Activated CD4-positive, alpha-beta T cell treated with anti-CD3 and anti-CD28 coated beads, Interleukin-10, Interleukin-2, amounts not matched to agents 100 ng/mL and 50 ng/mL, durations not matched to agents 16 hours and 8 hours (primary cell): ENCODE measurements at regions not wholly inside any gene's neighbourhood (a gene's known extent, or its start where the extent isn't known, plus 50 kb on each side); places are given as distances from the start of the nearest gene placed in this dataset.

Experiments used
- DNase-seq: peaks from one replicate; pipeline ENCODE4 v3.0.0-alpha.2; 2020

DNA sequence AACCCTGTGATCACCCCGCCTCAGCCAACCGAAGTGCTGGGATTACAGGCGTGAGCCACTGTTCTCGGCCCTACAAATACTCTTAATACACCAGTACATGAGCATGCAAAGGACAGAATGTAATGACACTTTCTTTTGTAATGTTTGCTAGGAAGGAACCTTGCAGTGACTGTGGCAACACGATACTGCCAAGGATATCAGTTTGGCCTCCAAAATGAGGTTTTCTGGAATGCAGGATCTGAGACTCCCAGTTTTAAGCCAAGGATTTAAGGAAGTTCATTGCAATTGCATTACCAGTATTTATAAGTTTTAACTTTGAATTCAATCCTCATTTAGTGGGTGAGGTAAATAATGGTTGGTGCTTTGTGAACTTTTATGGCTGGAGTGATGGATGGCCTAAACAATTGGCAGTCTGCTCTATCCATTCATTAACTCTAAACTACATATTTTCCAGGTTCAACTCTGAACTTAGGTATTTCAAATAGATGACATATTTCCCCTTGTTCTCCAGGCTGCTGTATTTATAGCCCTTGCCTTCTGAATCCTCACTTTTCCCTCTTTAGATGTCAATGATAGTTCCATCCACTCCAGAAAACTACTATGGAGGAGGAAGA, 330.3 kb downstream of the C11orf87 start:
- DNase-seq, result no peak

DNA sequence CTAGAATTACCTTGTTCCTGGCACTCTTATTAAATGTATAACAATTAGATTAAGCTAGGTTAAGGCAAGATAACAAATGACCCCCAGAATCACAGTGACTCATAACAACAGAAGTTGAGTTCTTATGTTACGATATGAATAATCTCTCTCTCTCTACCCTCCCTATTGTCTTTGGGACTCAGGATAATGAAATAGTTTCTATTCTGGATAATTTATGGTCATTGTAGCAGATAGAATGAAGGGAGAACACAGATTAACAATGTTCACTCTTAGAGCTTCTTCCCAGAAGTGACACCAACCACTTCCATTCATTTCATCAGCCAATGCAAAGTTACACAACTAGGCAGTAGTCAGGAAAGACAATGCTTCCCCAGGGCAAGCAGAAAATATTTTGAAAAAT, 334.5 kb downstream of the C11orf87 start:
- no peak for DNase-seq

DNA sequence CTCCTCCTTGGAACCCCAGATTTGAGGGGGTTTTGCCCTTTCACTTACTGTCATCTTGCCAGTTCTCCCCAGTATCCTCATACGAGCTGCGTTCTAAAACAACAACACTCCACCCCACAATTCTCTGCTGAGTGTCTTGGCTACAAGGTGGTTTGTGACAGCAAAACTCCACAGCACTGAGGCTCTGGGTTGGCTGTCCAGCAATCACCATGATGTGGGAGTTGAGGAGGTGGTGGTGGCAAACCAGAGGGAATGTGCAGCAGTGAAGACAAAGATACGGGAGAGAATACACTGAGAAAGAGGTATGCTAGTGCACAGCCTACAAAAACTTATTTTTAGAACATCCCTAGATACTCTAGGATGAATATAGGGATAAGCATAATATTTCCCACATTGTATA, 335.0 kb downstream of the C11orf87 start:
- no peak for DNase-seq

DNA sequence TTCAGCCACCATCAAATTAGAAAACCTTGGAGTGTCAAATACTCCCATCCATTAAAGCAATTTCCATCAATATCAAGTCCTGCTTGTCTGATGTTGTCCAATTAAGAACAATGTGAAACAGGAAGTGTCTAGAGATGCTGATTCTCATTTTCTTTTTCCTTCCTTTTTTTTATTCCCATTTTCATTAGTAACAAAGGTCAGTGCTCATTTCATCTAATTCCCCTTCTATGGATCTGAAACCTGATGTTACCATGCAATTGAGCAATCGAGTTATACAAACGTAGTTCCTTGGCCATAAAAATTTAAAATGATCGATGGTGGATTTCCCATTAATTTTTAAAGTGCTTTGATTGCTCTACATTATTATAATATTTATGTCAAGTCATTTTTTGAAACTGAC, 330.6 kb upstream of the ZC3H12C start:
- no peak for DNase-seq

DNA sequence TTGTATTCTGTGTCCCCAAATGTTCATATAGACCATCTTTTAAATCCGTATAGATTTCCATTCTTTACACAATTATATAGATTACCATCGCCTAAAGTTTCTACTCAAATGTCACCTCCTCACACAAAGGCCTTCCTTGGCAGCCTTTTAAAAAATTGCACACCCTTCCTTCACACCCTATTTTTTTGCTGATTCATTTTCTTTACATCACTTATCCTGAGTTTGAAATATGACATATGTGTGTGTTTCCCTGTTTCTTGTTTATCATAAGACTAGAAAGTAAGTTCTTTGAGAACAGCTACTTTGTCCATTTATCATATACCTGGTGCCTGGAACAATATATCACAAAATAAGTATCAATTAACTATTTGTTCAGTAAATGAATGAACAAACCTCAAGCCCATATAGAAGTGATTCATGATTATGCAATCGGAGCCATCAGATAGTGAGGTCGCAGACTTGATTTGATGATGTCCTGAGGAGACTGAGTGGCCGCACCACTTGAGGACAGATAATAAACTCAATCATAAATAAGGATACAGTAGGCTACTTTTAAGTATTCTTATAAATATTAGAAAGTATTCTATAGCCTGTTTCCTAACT, 327.4 kb upstream of the ZC3H12C start:
- no peak for DNase-seq

DNA sequence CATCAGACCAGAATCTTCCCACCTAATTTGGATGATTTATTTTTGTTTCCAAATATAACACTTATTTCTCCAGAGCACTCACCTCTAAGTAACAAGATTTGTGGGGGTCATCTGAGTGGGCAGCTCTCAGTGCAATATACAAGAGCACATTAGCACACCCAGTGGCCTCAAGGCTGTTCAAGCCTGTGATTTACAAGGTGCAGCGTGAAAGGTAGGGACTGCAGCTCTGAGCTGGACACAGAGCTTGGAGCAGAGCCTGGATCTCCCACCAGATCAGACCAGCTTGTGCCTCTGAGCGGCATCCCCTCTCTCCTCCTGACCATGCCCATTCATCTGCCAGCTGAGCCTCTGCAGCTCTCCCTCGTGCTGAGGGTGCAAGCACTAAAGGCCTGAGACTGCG, 323.3 kb upstream of the ZC3H12C start:
- DNase-seq, result no peak

DNA sequence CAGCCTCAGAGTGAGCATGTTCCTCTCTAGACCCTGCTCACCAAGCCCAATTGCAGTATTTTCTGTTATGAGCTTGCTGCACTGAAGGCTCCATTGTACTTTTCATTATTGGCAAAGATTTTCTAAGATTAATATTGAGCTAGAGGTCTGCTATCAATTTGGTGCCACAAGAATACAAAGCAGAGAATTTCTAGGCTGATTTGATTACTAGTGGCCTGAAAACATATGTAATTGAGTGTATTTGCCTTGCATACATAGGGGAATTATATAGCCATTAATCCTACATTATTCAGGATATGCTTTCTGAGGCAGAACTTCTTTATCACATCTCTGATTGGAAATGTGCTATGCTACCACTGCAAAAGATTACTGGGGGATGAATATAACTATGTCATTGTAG, 322.9 kb upstream of the ZC3H12C start:
- DNase-seq, result no peak

DNA sequence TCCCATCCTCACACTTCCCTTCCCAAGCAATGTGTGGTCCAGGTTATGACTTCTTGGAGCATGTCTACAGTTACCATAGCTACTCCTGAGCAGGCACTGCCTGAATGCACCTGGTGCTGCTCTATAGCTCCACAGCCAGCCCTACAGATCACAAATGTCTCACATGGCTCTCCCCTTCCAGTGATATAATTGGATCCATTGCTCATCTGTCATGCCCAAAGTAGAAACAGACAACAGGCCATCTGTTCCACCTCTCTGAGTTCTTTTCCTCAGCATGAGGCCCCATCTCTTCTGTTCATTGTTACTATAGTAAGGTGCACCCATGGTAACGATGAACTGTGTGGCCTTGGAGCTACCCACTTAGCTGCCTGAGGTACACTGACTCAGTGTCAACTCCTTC, 320.3 kb upstream of the ZC3H12C start:
- DNase-seq, result no peak

DNA sequence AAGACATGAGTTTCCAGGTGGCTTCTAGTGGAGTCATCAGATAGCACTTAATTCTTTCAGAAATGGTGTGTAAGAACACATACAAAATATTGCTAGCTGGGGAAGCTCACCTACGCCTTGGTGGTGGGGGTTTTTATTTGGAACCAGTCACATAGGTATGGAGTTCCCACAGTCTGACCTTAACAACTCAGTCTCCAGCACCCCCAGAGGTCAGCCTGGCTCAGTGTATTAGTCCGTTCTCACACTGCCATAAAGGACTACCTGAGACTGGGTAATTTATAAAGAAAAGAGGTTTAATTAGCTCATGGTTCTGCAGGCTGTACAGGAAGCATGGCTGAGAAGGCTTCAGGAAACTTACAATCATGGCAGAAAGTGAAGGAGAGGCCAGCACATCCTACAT, 317.5 kb upstream of the ZC3H12C start:
- no peak for DNase-seq

DNA sequence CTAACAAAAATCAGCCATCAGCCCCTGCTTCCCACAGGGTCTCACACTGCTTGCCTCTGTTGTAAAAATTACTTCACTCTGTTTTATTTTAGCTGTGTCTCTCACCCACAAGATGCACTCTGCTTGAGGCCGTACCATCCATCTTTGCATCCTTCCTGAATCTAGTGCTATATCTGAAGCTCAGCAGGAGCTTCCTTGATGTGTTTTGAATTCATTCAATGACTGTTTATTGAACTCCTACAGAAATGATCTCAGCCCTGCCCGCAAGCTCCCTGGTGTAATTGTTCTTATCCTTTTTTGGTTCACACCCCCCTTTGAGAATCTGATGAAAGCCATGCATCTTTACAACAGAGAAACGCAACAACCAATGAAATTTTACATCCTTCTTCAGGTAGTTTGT, 310.2 kb upstream of the ZC3H12C start:
- DNase-seq, result no peak

DNA sequence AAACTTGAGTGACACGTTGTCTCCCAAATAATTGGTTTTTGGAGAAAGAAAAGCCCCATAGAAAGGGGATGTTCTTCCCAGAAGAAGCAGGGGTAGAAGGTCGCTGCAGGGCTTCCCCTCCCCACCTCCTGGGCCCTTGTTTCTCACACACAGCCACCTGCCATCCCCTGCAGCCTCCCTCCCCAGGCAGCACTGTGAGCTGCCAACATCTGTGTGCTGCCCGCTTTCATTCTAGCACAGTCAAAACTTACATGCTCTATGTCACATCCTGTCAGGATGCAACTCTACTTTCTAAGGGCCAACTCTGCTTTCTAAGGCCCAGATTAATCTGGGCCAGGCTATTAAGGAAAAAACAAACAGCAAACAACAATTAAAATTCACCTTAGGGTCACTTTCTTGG, 309.4 kb upstream of the ZC3H12C start:
- DNase-seq, result peak; percentile 3

DNA sequence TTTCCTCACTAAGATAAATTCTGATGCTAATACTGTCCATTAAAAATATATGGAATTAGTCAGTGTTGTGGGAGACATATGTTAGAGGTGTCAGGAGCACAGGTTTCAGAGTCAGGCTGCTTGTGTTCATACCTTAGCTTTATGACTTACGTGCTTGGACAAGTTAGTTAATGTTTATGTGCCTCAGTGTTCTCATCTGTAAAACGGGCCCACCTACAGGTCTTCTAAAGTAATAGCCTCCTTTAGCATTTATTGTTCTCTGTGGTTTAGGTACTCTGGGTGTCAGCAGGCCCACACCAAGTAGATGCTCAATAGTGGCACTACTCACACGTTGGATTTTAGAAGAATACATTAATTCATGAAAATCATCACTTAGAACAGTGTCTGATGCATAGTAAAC, 308.7 kb upstream of the ZC3H12C start:
- DNase-seq, result no peak

DNA sequence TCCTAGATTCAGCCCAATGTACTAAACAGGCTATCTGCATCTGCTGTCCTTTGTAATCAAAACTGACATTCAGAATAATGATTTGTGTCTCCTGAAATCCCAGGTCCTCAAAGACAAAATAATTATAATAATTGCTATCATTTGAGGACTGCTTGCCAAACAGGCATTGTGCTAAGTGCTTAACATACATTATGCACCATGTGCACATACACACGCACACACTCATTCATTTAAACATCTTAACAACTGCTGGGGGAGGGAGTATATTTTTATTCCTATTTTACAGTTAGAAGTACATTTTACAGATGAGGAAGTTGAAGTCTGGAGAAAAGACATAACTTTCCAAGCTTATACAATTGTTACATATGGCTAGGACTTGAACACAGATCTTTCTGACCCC, 308.0 kb upstream of the ZC3H12C start:
- DNase-seq, result no peak

DNA sequence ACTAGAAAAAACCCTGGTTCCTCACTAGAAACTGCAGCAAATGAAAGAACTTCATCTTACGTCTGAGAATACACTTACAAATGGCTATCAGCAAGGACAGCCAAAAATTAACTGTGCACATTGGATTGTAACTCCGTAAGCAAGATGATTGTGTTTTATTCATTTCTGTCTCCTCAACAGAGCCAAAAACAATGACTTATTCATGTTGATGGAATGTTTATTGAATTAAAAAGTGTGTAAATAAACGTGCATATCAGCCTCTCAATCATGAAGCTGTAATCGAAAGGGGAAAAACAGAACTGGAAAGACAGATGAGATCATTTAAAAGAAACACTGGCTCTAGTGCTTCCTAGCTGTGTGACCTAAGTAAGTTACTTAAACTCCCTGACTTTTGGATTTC, 307.5 kb upstream of the ZC3H12C start:
- DNase-seq, result no peak

DNA sequence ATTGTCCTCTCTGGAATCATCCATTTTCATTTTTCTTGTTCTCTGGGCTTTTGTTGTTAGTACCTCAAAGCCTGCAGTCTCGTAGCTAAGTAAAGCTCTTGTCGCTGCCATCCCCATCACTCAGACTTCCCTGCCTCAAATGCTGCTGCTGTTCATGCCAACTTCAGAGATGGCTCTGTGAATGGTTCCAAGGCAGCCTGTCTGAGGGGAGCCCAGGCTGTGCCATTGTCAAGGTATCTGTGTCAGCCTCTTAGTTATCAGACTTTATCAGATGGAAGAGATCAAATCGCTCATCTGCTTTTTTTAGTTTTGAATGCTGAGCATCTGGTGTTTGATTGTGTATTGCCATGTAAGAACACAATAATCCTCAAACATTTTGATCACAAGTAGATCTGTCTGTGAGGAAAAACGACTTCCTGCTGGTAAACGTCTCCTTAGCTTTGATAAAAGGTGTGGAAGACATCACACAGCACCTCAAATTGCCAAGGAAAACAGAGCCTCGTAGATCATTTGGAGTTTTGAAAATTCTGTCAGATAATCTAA, 304.2 kb upstream of the ZC3H12C start:
- DNase-seq, result no peak

DNA sequence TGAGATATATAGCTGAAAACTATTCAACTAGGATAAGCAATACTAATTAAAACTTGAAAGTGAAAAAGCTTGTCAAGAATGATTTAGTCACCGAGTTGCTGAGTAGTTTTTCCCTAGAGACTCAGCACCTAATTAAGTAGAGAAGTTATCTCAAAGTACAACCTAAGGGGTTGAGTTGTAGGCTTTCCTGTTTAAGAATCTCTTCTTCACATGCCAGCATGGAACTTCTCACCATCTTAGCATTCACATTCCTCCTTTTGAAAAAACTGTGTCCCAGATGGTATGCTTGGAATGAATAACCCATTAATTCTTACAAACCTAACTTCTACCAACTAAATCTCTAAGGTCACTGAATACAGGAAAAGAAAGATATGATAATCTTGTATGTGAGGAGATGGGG, 303.3 kb upstream of the ZC3H12C start:
- no peak for DNase-seq

DNA sequence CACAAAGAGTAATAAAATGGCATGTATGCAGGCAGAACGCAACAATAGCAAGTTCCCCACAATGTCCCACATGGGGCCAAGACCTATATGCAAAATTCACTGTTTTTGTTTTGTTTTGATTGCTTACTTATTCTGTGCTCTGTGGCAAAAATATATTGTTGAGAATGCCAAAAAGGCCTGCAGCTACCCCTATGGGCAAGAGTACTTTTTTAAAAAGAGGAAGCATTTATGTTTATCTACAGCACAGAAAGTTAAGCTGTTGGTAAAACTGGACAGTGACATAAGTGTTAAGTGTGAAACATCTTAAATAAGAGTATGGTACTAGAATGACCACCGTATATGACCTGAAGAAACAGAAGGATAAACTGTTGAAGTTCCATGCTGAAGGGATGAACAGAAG, 301.9 kb upstream of the ZC3H12C start:
- DNase-seq, result no peak

DNA sequence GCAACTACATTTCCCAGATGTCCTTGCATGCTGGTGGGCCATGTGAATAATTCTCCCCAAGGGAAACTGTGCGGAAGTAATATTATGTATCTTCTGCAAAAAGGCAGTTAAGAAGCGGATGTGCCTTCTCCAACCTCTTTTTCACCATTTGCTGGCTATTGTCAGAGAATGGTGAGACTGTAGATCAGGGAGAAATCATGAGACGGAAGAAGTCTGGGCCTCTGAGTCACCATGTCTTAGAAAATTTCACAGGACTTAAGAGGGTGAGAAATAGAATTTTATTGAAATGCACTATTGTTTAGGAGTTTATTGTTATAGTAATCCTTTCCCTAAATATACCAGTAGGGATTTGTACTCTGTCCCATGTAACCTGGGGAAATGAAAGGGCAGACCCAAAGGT, 298.7 kb upstream of the ZC3H12C start:
- no peak for DNase-seq

DNA sequence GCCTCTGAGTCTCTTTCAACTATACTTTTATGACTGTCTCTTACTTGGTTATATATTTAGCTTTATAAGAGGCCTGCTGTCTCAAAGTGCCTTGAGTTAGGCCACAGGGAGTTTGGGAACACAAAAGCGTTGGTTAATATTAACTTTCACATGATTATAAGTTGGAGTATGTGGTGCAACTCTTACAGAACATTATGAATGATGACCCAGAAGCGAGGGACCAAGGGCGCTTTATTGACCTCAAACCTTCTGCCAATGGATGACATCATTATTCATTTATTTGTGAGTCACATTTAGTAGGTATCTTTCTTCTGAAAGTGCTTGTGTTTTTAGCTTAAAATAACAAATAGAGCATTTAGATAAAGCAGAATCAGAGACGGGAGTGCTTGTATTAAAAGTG, 298.0 kb upstream of the ZC3H12C start:
- DNase-seq, result no peak

DNA sequence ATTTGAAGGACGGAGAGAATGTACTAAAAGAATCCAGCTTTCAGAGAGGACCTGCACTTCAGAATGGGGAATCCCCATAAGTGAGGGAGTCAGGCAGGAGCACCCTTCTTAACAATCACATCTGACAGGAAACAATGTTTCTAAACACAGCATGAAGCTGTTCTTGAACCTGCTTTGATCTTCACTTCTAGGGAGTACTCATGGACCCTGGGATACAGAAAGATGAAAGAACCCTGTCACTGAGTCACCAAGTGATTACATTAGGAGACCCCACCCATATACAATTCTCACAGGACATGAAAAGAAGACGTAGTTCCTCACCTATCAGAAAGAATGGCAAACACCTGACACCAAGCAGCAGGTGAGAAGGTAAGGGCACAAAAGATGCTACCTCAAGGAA, 296.9 kb upstream of the ZC3H12C start:
- no peak for DNase-seq

DNA sequence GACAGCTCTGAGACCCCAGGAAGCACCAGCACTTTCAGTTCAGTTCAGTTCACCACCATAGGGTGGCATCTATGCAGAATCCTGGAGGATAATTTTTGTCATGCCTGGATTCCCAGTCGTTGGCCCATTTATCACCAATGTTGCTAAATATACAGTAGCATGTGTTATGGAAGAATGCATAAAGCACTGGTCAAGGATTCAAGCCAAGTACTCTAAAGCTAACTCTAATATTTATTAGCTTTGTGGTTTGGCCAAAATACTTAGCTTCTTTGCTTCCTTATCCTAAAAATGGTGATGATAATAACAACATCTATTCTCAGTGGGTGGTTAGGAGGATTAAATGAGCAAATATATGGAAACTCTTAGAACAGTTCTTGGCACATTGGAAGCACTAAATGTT, 294.7 kb upstream of the ZC3H12C start:
- no peak for DNase-seq

DNA sequence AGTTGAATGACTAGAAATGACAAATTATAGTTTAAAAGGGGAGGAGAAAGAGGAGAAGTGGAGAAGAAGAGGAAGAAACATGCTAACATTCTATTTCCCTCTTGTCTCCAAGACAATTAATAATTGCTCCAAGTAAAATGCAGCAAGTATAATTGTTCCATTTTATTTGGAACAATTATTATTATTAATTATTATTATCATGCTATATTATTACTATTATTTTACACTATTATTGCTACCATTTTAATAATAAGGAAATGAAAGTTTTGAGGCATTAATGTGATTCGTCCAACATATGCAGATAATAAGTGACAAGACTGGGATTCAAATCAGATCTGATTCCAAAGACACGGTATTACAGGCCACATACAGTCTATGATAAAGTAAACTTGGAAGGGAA, 293.6 kb upstream of the ZC3H12C start:
- no peak for DNase-seq

DNA sequence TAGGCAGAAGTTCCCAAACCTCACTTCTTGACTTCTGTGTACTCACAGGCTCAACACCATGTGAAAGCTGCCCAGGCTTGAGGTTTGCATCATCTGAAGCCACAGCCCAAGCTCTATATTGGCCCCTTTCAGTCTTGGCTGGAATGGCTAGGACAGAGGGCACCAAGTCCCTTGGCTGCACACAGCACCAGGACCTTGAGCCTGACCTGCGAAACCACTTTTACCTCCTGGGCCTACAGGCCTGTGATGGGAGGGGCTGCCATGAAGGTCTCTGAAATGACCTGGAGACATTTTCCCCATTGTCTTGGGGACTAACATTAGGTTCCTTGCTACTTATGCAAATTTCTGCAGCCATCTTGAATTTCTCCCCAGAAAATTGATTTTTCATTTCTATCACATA, 288.3 kb upstream of the ZC3H12C start:
- DNase-seq, result no peak

DNA sequence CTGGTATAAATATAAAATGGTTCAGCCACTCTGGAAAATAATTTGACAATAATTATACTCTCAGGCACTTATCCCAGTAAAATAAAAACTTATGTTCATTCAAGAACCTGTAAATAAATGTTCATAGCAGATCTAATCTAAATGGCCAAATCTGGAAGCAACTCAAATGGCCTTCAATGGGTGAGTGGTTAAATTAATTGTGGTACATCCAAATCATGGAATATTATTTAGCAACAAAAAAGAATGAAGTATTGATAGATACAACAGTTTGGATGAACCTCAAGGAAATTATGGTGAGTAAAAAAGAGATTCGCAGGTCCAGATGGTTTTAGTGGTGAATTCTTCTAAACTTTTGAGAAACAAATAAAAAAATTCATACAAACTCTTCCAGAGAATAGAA, 287.0 kb upstream of the ZC3H12C start:
- no peak for DNase-seq

DNA sequence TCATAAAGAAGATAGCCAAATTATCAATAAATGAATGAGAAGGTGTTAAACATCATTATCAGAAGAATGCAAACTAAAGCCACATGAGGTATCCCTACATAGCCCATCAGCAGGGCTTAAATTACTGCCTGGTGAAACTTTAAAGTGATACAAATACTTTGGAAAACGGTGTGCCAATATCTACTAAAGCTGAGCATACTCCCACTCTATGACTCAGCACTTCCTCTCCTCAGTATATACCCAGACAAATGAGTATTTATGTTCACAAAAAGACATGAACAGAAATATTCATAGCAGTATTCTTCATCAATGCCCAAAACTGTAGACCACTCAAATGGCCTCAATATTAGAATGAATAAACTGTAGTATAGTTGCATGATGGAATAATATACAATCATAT, 284.6 kb upstream of the ZC3H12C start:
- DNase-seq, result no peak
